GM18861 (cell line): ENCODE measurements at regions not wholly inside any gene's neighbourhood (a gene's known extent, or its start where the extent isn't known, plus 50 kb on each side); places are given as distances from the start of the nearest gene placed in this dataset.

Experiments used
- ATAC-seq: cut with Tn5 transposase; IDR thresholded peaks from one replicate; pipeline ENCODE4 v1.9.1; 2021; ENCODE audit not compliant: unreplicated experiment

DNA sequence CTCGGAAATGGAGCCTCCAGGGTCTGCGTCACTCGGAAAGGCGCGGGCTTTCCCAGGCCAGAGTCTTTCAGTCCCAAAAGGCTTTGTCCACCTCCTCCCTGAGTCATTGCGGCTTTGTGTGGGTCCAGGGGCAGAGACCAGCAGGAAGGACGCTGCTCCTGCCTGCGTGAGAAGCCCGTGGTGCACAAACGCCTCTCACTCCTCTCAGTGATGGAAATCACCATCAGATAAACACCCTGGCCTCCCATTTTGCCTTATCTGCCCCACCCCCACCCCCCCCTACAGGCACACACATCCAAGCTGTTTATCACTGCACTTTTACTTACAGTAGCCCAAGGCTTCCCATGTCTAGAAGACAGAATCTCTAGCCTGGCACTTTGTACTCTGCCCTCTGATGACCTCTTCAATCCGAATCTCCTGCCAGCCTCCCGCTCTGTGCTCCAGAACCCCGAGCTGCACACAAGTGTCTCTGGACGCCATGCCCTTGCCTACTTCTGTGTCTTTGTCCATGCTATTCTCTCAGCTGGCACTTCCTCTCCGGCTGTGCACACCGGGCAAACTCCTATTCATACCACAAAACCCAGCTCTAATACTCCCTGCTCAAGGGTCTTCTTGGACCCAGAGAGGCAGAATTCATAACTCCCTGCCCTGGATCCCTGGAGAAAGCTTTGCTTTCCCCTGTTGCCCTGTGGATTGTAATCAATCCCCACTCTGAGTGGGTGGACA lies 954.6 kb downstream of the TBC1D22A start:
- ATAC-seq: no peak

DNA sequence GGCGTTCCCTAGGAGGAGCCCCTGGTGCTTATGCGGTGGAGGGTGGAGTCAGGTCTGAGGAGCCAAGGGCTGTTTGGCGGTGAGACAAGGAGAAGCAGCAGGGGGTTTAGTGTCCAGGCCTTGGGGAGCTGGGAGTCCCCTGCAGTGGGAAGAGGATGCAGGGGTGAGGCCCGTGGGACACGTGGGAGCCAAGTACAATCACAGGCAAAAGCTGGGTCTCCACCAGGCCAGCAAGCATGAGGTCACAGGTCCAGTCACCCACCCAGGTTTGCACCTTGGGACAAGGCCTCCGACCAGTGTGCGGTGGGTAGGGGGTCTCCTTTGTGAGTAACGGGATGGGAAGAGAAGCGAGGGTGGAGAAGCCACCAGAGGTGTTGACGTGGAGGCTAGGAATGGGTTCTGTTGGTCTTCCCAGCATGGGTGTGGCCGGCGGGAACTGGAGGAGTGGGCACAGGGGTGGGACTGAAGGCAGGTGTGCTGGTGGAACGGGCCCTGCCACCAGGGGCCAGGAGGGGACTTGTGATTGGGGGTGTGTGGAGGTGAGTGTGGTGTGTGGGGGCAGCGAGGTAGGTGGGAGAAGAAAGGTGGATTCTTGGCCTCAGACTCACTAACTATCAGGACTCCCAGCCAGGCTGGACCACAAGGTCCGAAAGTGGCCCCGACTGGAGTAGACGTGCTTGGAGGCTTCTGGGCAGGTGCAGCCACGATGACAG lies 953.6 kb downstream of the TBC1D22A start:
- no peak for ATAC-seq

DNA sequence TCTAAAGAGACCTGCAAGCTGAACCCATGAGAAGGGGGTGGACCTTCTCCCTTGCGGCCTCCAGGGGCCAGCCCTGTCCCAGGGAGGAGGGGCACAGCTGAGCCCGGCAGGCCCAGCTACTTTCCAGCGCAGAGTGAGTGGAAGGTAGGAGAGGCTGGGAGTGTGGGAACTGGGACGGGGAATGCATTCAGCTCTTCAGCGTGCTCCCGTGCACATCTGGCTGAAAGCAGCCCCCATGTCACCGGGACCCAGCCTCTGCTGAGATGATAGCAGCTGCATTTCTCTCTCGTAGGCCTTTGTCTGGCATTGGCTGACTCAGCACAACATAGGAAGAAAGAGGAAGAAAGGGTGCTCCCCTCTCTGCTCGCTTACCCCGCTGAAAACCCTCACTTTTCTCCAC lies 951.5 kb downstream of the TBC1D22A start:
- ATAC-seq: no peak

DNA sequence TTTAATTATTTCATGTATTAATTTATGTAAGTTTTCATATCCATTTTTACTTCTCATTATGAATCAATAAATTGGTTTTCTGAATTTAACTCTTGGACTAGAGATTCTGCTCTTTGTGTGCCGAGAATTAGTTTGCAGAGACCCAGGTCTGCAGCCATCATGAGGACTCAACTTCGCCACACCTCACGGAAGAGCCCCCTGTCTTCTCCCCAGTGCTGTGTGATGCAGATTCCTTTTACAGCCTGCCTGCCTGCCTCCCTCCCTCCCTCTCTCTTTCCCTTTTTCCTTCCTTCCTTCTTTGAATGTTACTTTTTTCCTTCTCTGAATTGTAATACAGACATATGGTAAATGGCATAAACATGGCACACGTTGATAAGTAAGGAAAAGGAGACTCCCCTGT lies 947.7 kb downstream of the TBC1D22A start:
- ATAC-seq: no peak

DNA sequence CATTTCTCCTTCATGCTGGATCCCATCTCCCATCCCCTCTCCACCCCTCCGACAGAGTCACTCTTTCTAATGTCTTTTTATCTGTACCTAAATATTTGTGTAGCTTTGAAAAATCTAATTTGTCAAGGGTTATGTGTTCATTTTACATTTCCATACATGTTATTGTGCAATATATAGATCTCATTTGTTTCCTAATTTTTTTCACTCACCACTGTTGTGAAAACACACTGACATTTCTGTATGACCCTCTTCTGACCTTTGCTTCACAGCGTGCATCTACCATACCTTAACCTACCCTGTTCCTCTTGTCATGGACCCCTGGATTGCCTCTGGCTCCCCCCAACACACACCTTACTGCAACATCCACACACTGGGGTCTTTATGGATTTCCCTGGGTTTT lies 942.9 kb downstream of the TBC1D22A start:
- no peak for ATAC-seq

DNA sequence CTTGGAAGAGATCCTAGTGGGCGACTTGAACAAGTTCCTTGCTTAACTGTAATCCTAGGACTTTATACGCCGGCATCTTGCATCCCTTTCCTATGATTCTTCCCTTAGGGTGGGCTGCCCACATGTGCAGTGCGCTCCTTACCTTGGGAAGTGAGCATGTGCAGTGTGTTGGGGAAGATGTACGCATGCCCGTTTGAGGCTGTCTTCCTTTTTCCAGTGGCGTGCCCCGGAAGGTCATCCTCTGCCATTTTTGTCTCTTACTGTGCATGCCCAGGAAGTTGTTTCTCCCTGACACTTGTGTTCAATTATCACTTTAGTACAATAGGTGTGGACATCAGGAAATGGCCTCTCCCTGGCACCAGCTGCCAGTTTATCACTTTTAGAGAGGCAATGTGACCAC lies 936.5 kb downstream of the TBC1D22A start:
- ATAC-seq: no peak

DNA sequence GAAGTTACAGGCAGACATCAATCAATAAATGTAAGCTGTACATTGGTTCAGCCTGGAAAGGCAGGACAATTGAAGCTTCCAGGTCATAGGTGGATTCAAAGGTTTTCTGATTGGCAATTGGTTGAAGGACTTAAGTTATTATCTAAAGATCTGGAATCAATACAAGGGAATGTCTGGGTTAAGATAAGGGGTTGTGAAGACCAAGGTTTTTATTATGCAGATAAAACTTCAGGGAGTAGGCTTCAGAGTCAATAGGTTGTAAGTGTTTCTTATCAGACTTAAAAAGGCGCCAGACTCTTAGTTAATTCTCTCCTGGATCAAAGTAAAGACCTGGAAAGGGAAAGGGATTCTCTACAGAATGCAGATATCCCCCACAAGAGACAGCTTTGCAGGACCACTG lies 935.4 kb downstream of the TBC1D22A start:
- no peak for ATAC-seq

DNA sequence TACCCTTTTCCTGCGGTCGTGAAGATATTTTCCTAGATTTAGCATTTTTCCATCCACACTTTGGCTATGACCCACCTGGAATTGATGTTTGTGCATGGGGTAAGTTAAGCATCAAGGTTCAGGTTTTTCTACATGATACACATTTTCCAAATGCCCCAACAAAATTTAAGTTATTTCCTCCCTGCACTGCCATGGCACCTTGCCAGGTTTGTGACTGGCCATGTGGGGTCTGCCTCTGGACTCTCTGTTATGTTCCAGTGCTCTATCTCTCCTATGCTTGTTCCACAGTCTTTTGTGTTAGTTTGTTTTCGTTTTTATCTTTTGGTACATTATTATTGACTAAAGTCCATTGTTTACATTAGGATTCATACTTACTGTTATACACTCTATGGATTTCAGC lies 934.3 kb downstream of the TBC1D22A start:
- ATAC-seq: no peak

DNA sequence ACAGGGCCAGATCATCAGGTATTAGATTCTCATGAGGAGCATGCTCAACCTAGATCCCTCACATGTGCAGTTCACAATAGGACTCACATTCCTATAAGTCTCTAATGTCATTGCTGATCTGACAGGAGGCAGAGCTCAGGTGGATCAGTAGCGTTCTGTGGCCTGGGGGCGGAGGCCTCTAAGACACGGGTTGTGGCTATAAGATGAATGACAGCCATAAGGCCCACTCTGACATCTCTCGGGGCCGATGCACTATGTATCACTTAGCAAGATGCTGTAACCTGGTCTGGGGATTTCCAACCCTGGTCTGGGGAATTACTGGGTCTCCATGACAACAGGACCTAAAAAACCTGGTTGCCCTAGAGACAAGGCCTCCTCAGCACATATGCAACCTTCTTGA lies 932.7 kb downstream of the TBC1D22A start:
- no peak for ATAC-seq

DNA sequence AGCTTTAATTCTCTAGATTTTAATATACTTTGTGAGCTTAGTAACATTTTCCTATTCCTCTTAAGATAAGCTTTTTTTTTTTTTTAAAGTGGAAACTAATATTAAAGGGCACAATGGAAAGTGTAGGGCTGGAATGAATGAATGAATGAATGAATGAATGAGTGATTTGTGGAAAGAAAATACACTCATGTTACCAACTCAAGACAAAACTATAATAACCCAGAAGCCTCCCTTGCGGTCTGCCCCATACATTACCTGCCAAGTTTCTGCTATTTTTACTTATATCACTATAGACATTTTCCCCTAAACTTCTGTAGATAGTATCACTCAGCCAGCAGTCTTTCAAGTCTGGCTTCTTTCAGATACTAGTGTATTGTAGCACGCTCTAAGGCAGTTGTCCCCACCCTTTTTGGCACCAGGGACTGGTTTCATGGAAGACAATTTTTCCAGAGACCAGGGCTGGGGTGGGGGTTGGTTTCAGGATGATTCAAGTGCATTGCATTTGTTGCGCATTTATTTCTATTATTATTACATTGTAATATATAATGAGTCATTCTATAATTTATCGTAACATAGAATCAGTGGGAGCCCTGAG lies 932.2 kb downstream of the TBC1D22A start:
- ATAC-seq: no peak

DNA sequence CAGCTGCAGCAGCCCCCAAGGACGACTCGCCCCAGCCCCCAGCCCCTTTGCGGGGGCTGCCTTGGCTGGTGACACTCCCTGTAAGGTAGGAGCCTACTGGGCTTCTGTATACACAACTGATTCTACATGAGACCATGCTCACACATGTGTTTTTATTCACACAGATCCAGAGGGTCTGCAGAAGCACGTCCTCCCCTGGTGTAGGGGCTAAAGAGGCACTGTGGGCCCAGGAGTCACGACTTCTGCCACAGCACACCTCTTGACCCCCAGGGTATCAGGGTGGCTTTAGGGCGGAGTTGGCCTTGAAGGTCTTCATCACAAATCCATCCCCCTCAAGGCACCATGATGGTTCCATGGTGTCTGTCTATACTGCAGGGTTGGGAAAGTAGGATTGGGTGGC lies 931.2 kb downstream of the TBC1D22A start:
- no peak for ATAC-seq

DNA sequence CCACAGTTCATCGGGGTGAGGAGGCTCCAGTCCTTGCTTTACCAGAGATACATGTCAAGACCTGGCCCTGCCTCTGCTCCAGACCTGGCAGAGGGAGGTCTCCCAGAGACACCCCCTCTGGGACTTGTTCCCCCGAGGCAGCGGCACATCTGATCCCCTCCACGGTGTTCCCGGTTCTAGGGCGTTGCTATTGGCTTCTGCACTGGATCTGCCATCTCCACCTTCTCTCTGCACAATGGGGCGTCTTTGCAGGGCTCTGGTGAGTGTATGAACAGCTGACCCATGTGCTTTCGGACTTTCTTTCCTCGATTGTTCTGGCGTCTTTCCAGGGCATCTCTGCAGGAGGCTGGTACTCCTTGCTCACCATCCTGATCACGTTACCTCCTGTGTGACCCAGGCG lies 930.4 kb downstream of the TBC1D22A start:
- ATAC-seq: no peak

DNA sequence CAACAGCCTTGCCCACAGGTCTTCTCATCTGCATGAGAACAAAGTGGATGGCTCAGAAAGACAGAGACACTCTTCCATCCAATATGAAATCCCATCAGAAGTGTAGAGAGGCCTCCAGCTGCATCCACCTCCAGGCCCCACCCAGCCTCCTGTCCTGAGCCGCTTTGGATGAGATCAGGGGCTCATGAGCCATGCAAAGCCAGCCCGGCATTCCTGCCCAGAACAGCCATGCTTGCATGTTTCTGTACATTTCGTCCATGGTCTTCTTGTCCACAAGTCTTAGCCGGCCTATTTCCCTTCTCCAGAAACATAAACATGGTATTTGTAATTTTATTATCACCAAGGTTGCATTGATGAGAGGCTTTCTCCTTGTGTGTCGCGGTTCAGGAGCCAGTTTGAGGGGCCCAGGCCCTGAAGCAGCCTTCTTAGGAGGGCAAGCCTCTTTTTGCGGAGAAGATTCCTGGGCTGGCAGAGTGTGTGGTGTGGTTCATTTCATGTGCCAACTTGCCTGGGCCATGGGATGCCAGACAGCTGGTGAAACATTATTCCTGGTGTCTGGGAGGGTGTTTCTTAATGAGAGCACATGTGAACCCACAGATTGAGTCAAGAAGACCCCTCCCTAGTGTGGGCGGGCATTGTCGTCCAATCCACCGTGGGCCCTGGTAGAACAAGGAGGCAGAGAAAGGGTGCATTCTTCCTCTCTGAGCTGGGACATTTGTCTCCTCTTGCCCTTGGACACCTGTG lies 928.9 kb downstream of the TBC1D22A start:
- no peak for ATAC-seq

DNA sequence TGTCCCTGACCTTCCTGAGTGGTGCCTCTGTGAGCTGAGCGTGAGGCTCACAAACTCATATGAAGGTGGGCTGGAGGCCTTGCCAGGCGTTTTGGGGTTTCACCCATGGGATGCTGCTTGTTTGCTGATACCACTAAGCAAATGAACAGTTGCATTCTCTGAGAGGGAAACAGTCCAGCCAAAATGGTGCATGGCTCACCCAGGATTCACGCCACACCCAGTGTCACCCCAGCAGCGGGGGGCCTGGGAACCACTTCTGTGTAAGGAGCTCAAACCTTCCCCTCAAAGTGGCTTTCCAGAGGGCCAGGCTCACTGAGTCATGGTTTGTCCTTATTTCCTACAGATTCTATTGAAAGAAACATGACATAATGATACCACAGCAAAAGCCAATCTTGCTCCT lies 928.1 kb downstream of the TBC1D22A start:
- no peak for ATAC-seq

DNA sequence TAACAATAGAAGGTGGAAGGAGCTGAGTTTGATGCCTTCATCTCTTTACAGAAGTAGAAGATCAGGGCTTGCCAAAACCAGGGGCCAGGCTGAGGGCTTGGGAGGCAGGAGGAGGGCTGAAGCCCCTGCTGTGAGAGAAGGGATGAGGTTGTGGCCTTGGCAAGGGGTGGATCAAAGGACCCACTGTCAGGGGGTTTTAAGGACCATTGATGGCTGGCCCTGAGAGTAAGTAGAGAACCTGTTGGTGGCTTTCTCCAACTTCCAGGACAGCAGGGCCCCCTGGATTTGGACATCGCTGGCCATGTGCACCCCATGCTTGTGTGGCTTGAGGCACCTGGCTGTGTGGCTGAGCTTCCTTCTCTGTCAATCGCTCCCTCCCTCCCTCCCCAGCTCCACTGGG lies 927.7 kb downstream of the TBC1D22A start:
- ATAC-seq: no peak

DNA sequence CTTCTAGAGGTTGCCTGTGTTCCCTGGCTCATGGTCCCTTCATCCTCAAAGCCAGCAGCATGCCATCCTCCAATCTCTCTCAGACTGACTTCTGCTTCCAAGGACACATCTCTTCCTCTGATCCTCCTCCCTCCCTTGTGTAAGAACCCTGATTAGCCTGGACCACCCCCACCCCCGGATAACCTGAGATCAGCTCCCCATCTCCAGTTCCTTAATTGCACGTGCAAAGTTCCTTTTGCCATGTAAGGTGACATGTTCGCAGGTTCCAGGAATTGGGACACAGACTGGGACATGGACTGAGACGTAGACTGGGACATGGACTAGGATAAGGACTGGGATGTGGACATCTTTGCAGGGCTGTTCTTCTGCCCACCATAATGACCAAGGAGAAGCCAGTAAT lies 925.3 kb downstream of the TBC1D22A start:
- ATAC-seq: no peak

DNA sequence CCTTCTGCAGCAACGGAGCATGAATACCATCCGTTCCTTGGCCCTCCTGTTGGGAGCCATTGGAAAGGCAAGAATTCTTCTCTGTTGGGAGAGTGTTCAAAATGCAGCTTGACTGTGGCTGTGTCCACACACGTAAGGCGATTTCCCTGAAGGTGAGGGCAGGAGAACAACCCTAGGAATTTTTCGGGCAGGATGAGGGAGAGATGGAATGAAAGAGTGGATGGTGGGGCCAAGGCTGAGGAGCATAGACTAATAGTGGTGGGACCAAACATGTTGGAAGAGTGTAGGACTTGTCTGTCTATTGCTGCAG lies 924.9 kb downstream of the TBC1D22A start:
- ATAC-seq: no peak

DNA sequence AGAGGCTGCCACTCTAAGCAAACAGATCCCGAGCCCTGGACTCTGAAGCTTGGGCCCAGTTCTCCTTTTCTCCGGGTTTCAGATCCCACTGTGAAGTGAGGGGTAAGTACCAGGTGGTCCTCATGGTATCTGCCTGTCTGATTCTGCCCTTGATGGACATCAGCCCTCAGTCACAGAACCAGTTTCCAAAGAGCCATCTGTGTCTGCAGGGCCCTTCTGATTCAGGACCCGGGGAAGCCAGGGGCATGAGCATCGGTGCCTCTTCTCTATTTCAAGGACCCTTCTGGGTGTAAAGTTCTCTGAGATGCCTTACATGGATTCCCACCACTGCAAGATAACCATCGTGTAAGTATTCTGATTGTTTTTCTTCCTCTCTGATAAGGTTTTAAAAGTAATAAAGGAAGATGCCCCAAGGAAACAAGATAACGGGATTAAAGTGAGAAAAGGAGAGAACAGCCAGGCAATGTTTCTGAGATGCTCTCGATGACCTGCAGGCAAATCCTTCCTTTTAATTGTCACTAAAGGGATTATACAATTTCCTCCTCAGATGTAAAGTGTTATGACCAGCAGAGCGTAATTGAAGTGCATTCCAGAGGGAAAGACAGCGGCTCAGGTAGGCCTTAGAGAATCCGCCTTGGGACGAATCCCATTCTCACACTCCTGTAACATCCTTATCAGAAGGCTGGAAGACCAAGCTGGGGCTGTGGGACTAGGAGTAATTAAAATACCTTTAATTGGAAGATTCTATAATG lies 924.3 kb downstream of the TBC1D22A start:
- no peak for ATAC-seq

DNA sequence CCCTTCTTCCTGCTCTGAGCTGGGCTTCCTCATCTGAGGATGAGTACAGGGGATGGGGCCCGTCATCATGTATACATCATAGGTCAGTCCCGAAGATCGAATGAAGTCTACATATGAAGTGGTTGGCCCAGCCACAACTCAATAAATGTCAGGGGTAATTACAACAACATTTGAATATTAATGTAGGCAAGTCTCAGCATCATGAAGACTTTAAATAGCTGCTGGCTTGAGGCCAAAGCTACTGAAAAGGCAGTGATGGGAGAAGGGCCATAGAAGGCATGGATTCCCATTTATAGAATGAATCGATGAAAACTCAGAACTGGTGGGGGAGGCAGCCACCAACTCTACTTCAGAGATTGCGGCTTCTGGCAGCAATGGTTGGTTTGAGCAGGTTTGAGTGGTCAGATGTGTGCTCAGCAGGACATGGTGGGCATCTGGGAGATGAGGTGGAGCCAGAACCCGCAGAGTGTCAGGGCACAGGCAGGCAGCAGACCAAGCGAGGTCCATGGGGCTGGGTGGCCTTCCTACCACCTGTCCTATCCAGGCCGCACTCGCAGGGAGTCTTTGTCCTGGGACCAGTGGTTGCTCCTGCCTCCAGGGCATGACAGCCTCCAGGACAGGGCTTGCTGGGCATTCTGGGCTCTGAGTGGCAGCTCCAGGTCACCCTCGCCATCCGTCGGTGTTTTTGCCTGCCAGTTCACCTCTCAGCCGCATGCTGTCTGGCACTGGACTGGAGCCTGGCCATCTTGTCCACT lies 919.1 kb downstream of the TBC1D22A start:
- ATAC-seq: no peak

DNA sequence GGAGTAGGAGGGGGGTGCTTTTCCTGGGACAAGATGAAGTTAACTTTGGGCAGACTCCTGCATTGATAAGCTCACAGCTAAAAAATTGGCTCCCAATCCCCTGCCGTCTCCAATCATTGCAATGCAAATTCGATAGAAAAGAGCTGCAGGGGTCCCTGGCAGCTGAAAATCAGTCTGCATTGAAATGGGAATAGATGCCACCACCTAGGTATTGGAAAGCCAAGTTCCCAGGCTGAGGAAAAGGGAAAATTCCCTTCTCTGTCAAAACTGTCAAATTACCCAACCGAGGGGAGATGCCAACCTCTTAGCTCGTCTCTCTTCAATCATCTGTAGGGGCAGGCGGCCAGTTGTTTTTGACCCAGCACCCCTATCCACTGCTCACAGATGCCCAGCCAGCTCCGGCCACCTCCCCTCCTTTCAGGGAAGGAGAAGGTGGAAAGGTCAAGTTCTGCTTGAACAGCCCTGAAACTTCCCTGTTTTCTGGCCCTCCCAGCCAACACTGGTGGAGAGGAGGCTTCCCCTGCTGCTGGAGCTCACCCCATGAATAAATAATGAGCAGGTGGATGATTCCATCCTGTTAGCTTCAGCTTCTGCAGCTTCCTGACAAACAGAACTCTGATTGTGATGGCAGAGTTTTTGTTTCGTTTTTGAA lies 916.3 kb downstream of the TBC1D22A start:
- ATAC-seq: no peak
